ENCODE measurements at regions not wholly inside any gene's neighbourhood (a gene's known extent, or its start where the extent isn't known, plus 50 kb on each side); places are given as distances from the start of the nearest gene placed in this dataset.

- Mint-ChIP-seq H3K4me1 (peaks cover 10% of the 10 kb centered on the region), H3K4me3 (no peak overlapping the region), H3K9me3 (no peaks in the 10 kb centered on the region), H3K27me3 (ENCODE audit: low read depth) (no peaks in the 10 kb centered on the region), H3K36me3 (no peaks in the 10 kb centered on the region), H3K27ac (no peak overlapping the region)
- ATAC-seq (no peak), DNase-seq (ENCODE audit: low spot score) (no peak)
- POLR2A ChIA-PET, result no interaction called here
- CTCF ChIA-PET, result interaction anchor here (1.6 kb wide), 1 partner anchor 99 kb away, joined by 4 read pairs; no protein-coding TSS in a partner anchor
- TF ChIP-seq RELA (CRISPR knock-in tag; IDR thresholded peaks at IDR 0.05; ENCODE audit: borderline replicate concordance) (no peak), GRHL2 (CRISPR knock-in tag; IDR thresholded peaks at IDR 0.05; ENCODE audit: insufficient replicate concordance, severe bottlenecking) (no peak)
Observed at GRCh38 chr2:128834880-128835252, 516.2 kb upstream of the HS6ST1 start.

GRCh38 chr2:128835342-128835855, 516.7 kb upstream of the HS6ST1 start:
- peaks cover 10% of the 10 kb centered on the region for H3K4me1 Mint-ChIP-seq
- no peak overlapping the region for H3K4me3 Mint-ChIP-seq
- no peak overlapping the region for H3K27ac Mint-ChIP-seq
- H3K36me3 Mint-ChIP-seq, result no peaks in the 10 kb centered on the region
- DNase-seq (ENCODE audit: low spot score) (no peak), ATAC-seq (no peak)
- TF ChIP-seq TEAD4 (CRISPR knock-in tag; IDR thresholded peaks at IDR 0.05), result no peak
- TF ChIP-seq ZNF671 (CRISPR knock-in tag; IDR thresholded peaks at IDR 0.05), result no peak
- no peak for TF ChIP-seq ZNF263 (CRISPR knock-in tag; IDR thresholded peaks at IDR 0.05; ENCODE audit: low read depth)
- no peak for TF ChIP-seq NR3C1 (CRISPR knock-in tag; conservative IDR thresholded peaks at IDR 0.05; ENCODE audit: low read depth)
- no peak for TF ChIP-seq SOX15 (CRISPR knock-in tag; IDR thresholded peaks at IDR 0.05)
- TF ChIP-seq JUN (CRISPR knock-in tag; IDR thresholded peaks at IDR 0.05), result no peak
- no peak for TF ChIP-seq NR2C2 (CRISPR knock-in tag; IDR thresholded peaks at IDR 0.05)
- TF ChIP-seq ZNF423 (CRISPR knock-in tag; IDR thresholded peaks at IDR 0.05), result no peak
- no peak for TF ChIP-seq PREB (CRISPR knock-in tag; IDR thresholded peaks at IDR 0.05; ENCODE audit: borderline replicate concordance)
- no peak for TF ChIP-seq FOXP4 (CRISPR knock-in tag; IDR thresholded peaks at IDR 0.05)
- TF ChIP-seq ATF1 (CRISPR knock-in tag; IDR thresholded peaks at IDR 0.05), result no peak
- TF ChIP-seq USF1 (CRISPR knock-in tag; IDR thresholded peaks at IDR 0.05), result no peak
- TF ChIP-seq ZMAT4 (CRISPR knock-in tag; IDR thresholded peaks at IDR 0.05), result no peak
- TF ChIP-seq PRDM15 (CRISPR knock-in tag; IDR thresholded peaks at IDR 0.05), result no peak
- TF ChIP-seq HMGXB4 (CRISPR knock-in tag; IDR thresholded peaks at IDR 0.05), result no peak
- TF ChIP-seq MYBL2 (CRISPR knock-in tag; IDR thresholded peaks at IDR 0.05), result no peak
- no peaks in the 10 kb centered on the region for H3K27me3 Mint-ChIP-seq (ENCODE audit: low read depth)
- no peaks in the 10 kb centered on the region for H3K9me3 Mint-ChIP-seq
- POLR2A ChIA-PET, result no interaction called here
- CTCF ChIA-PET, result interaction anchor here (1.6 kb wide), 1 partner anchor 99 kb away, joined by 4 read pairs; no protein-coding TSS in a partner anchor
